GM12875 (cell line): ENCODE measurements at regions not wholly inside any gene's neighbourhood (a gene's known extent, or its start where the extent isn't known, plus 50 kb on each side); places are given as distances from the start of the nearest gene placed in this dataset.

Experiments used
- H3K4me3 ChIP-seq: one replicate; pipeline ENCODE4 v1.5.1; 2011; ENCODE audit warnings: low read depth, low read length, control low read depth
- CTCF ChIP-seq: IDR thresholded peaks from 2 replicates; pipeline ENCODE4 v1.5.1; 2011; ENCODE audit warnings: low read depth, mild to moderate bottlenecking, control low read depth, inconsistent platforms, low read length, moderate library complexity, borderline replicate concordance; ENCODE audit not compliant: insufficient read depth

- no peak overlapping the region for H3K4me3 ChIP-seq
Measured at GRCh38 chr3:147854542-147854941, 445.4 kb downstream of the ZIC1 start.

GRCh38 chr3:147864754-147865354 is 455.7 kb downstream of the ZIC1 start:
- TF ChIP-seq CTCF, result no peak
- H3K4me3 ChIP-seq, result no peak overlapping the region

More at GRCh38 chr3:147854542-147854941, 445.4 kb downstream of the ZIC1 start:
- TF ChIP-seq CTCF, result no peak

- no peak overlapping the region for H3K4me3 ChIP-seq
- no peak for TF ChIP-seq CTCF
Measured at GRCh38 chr3:147866561-147866960, 457.4 kb downstream of the ZIC1 start.

- TF ChIP-seq CTCF, result no peak
- H3K4me3 ChIP-seq, result no peak overlapping the region
Measured at GRCh38 chr3:147872568-147872967, 463.4 kb downstream of the ZIC1 start.

GRCh38 chr3:147875498-147875897 is 466.3 kb downstream of the ZIC1 start:
- TF ChIP-seq CTCF, result no peak
- H3K4me3 ChIP-seq, result no peak overlapping the region

- no peak for TF ChIP-seq CTCF
- no peak overlapping the region for H3K4me3 ChIP-seq
Measured at GRCh38 chr3:147881933-147882332, 472.8 kb downstream of the ZIC1 start.

GRCh38 chr3:147886879-147887278 is 477.7 kb downstream of the ZIC1 start:
- TF ChIP-seq CTCF, result no peak
- no peak overlapping the region for H3K4me3 ChIP-seq
